Lung (tissue), 11 donors: ENCODE measurements at regions not wholly inside any gene's neighbourhood (a gene's known extent, or its start where the extent isn't known, plus 50 kb on each side); places are given as distances from the start of the nearest gene placed in this dataset.

ENCODE experiments used
- ATAC-seq: fragments of 200-7000 bp; cut with Tn5 transposase; one replicate; pipeline ENCODE4 v1.9.1; 2020; ENCODE audit warnings: moderate number of reproducible peaks; ENCODE audit not compliant: insufficient read depth, low FRiP score
- DNase-seq, 3 donors: peaks; one replicate each; pipeline ENCODE4 v3.0.0-alpha.2; 2013 to 2017
- H3K27ac ChIP-seq, 2 donors: one replicate each; pipeline ENCODE4 v1.5.1; 2013; ENCODE audit warnings: mild to moderate bottlenecking in 2 of 2, moderate library complexity in 2 of 2, control low read depth in 1 of 2, inconsistent platforms in 1 of 2, low read depth in 1 of 2, low read length in 1 of 2
- H3K27me3 ChIP-seq, 3 donors: one replicate each; pipeline ENCODE4 v1.5.1; 2013; ENCODE audit warnings: low read length in 2 of 3; ENCODE audit not compliant: control insufficient read depth in 3 of 3, insufficient read depth in 3 of 3
- H3K36me3 ChIP-seq, 4 donors: one replicate each; pipeline ENCODE4 v1.5.1; 2013; ENCODE audit warnings: low read length in 4 of 4, mild to moderate bottlenecking in 1 of 4, moderate library complexity in 1 of 4; ENCODE audit not compliant: control insufficient read depth in 4 of 4, insufficient read depth in 4 of 4
- H3K4me1 ChIP-seq, 5 donors: one replicate each; pipeline ENCODE4 v1.5.1; 2013; ENCODE audit warnings: low read length in 5 of 5, mild to moderate bottlenecking in 2 of 5, moderate library complexity in 1 of 5; ENCODE audit not compliant: control insufficient read depth in 5 of 5, insufficient read depth in 5 of 5
- H3K4me3 ChIP-seq: one replicate; pipeline ENCODE4 v1.5.1; 2013; ENCODE audit warnings: mild to moderate bottlenecking, control low read depth, moderate library complexity
- H3K9ac ChIP-seq, 2 donors: one replicate each; pipeline ENCODE4 v1.5.1; 2013; ENCODE audit warnings: low read length in 2 of 2, control low read depth in 1 of 2; ENCODE audit not compliant: insufficient read depth in 1 of 2
- H3K9me3 ChIP-seq, 4 donors: one replicate each; pipeline ENCODE4 v1.5.1; 2013; ENCODE audit warnings: low read length in 3 of 4, mild to moderate bottlenecking in 1 of 4, moderate library complexity in 1 of 4; ENCODE audit not compliant: control insufficient read depth in 4 of 4, insufficient read depth in 3 of 4
- CTCF ChIP-seq: IDR thresholded peaks from 2 replicates; pipeline ENCODE4 v1.5.1; 2012; ENCODE audit warnings: mild to moderate bottlenecking; ENCODE audit errors: control extremely low read depth, extremely low read depth
- WGBS, 2 donors: extraction: QIAGEN DNeasy Blood & Tissue Kit; methylation state at CpG; one replicate each; pipeline ENCODE4 v1.1.7; 2013; 5-methylcytosine and 5-hydroxymethylcytosine counted together
- donor health status: control.
- donor health status: control.
- donor health status: Bipolar disorder and iron deficiency.
- donor health status: healthy.
- donor health status: DM: yes; HTN: yes; CAD: no.

GRCh38 chr10:111523016-111523415 lies 446.2 kb downstream of the ADRA2A start:
- Histone ChIP-seq H3K9me3 (no peaks in the 10 kb centered on the region), H3K4me3 (no peak overlapping the region), H3K4me1 (no peaks in the 10 kb centered on the region), H3K9ac (no peak overlapping the region), H3K27ac (no peak overlapping the region), H3K36me3 (no peaks in the 10 kb centered on the region), H3K27me3 (no peaks in the 10 kb centered on the region)
- no peak for TF ChIP-seq CTCF
- WGBS, 2 donors: 73 to 86% methylated on average over 2 of the region's 2 CpGs
- ATAC-seq (no peak), DNase-seq (no peak)

GRCh38 chr10:111524134-111524533 lies 447.3 kb downstream of the ADRA2A start:
- 66% methylated on average over 3 of the region's 3 CpGs for WGBS, 2 donors
- Histone ChIP-seq H3K27me3 (no peaks in the 10 kb centered on the region), H3K36me3 (no peaks in the 10 kb centered on the region), H3K4me3 (no peak overlapping the region), H3K4me1 (no peaks in the 10 kb centered on the region), H3K9me3 (no peaks in the 10 kb centered on the region), H3K27ac (no peak overlapping the region), H3K9ac (no peak overlapping the region)
- DNase-seq (no peak), ATAC-seq (no peak)
- TF ChIP-seq CTCF: no peak

GRCh38 chr10:111525696-111526095 lies 448.9 kb downstream of the ADRA2A start:
- H3K9ac ChIP-seq: no peak overlapping the region
- no peaks in the 10 kb centered on the region for H3K9me3 ChIP-seq
- no peak overlapping the region for H3K27ac ChIP-seq
- no peaks in the 10 kb centered on the region for H3K27me3 ChIP-seq
- TF ChIP-seq CTCF: no peak
- ATAC-seq: no peak
- no peak overlapping the region for H3K4me3 ChIP-seq
- DNase-seq: no peak
- no peaks in the 10 kb centered on the region for H3K36me3 ChIP-seq
- H3K4me1 ChIP-seq: no peaks in the 10 kb centered on the region

- TF ChIP-seq CTCF: no peak
- WGBS, 2 donors: 48 to 51% methylated on average over 2 of the region's 2 CpGs
Observed at GRCh38 chr10:111531690-111532089, 454.9 kb downstream of the ADRA2A start.

More at GRCh38 chr10:111531690-111532089, 454.9 kb downstream of the ADRA2A start:
- Histone ChIP-seq H3K27ac (no peak overlapping the region), H3K9me3 (no peaks in the 10 kb centered on the region), H3K27me3 (no peaks in the 10 kb centered on the region), H3K4me3 (no peak overlapping the region), H3K36me3 (no peaks in the 10 kb centered on the region), H3K4me1 (peaks cover 0 to 1% (median 0%) of the 10 kb centered on the region in 5 donors), H3K9ac (no peak overlapping the region)
- no peak for DNase-seq
- no peak for ATAC-seq
